IPS-18a (cell line): ENCODE measurements at regions not wholly inside any gene's neighbourhood (a gene's known extent, or its start where the extent isn't known, plus 50 kb on each side); places are given as distances from the start of the nearest gene placed in this dataset.

ENCODE experiments used
- H3K27ac ChIP-seq: one replicate; pipeline ENCODE4 v1.5.1; 2013; ENCODE audit warnings: low read length
- H3K27me3 ChIP-seq: one replicate; pipeline ENCODE4 v1.6.1; 2013; ENCODE audit warnings: mild to moderate bottlenecking, low read length; ENCODE audit not compliant: control insufficient read depth, insufficient read depth
- H3K36me3 ChIP-seq: one replicate; pipeline ENCODE4 v1.6.1; 2013; ENCODE audit warnings: low read depth, low read length; ENCODE audit not compliant: control insufficient read depth
- H3K4me1 ChIP-seq: one replicate; pipeline ENCODE4 v1.6.1; 2013; ENCODE audit warnings: low read depth, low read length; ENCODE audit not compliant: control insufficient read depth
- H3K4me3 ChIP-seq: one replicate; pipeline ENCODE4 v1.5.1; 2013; ENCODE audit warnings: low read length
- H3K9ac ChIP-seq: one replicate; pipeline ENCODE4 v1.6.1; 2013; ENCODE audit warnings: mild to moderate bottlenecking, low read length, moderate library complexity
- H3K9me3 ChIP-seq: one replicate; pipeline ENCODE4 v1.6.1; 2013; ENCODE audit warnings: low read depth, low read length; ENCODE audit not compliant: control insufficient read depth

DNA sequence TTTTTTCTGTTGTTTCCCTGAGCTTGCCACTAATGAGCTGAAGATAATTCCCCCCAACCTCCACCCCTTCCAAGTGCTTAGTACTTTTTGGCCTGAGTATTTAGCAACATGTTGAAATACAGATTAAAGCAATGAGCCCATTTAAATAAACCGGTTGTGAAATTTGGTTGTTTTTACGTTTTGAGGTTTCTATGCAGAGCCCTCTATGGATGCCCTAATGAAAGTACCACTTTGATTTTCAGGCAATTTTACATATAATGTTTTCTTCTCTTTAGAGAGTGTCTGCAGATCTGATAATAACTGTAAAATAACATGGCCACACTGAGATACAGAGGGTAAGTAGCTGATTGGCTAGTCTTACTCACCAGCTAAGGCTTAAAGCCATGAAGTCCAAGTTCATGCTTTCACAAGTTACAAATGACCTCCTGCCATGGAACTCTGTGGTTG, 139.4 kb upstream of the SLC7A14 start:
- Histone ChIP-seq H3K27ac (no peak overlapping the region), H3K27me3 (no peaks in the 10 kb centered on the region), H3K4me1 (no peaks in the 10 kb centered on the region), H3K9ac (no peak overlapping the region), H3K9me3 (no peaks in the 10 kb centered on the region), H3K4me3 (no peak overlapping the region), H3K36me3 (no peaks in the 10 kb centered on the region)

DNA sequence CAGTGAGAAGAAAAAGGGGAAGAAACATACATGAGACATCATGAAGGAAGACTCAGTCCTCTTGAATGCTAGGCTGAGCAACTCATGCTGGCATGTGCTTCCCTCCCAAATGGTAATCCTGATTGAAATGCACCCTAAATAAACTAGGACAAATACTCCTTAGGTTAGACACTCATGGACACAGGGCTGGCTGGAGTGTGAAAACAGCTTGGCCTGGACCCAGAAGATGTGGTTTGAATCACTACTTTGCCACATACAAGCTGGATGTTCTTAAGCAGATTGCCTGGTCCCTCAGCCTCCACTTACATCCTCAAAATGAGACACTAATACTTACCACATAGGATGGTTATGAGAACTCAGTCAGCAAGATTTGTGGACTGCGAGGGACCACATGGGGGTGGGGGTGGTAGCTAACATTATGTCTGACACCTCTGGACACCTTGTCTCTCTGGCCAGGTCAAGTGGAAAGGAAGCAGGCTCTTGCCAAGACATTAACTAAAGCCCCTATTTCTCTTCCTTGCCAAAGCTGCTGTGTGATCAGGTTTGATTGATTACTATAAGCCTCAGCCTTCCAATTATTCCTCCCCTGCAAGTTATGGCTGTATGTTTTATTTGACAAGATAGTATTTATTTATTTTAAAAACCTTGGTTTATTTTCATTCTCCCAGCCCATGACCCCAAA, 138.9 kb upstream of the SLC7A14 start:
- Histone ChIP-seq H3K36me3 (no peaks in the 10 kb centered on the region), H3K27me3 (no peaks in the 10 kb centered on the region), H3K9me3 (no peaks in the 10 kb centered on the region), H3K4me3 (no peak overlapping the region), H3K4me1 (no peaks in the 10 kb centered on the region), H3K9ac (no peak overlapping the region), H3K27ac (no peak overlapping the region)

- Histone ChIP-seq H3K4me3 (no peak overlapping the region), H3K9me3 (no peaks in the 10 kb centered on the region), H3K9ac (no peak overlapping the region), H3K27ac (no peak overlapping the region), H3K27me3 (no peaks in the 10 kb centered on the region), H3K4me1 (no peaks in the 10 kb centered on the region), H3K36me3 (no peaks in the 10 kb centered on the region)
These were observed 137.4 kb upstream of the SLC7A14 start for GRCh38 chr3:170723241-170723640.

DNA sequence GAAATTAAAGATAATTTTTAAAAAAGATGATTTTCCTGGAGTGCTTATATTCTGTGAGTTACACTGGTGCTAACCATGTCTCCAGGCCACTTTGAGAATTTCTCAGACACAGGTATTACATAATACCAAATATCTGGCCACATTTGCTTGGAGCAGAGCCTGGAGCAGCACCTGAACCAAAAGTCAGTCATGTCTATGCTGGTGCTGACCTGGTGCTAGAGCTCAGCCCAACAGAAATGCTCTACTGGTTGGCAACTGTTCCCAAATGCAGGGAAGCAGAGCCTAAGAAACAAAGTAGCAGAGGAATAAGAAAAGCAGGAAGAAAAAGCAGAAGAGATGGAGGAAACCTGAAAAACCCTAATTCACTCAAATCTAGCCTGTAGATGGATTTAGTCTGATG, 135.7 kb upstream of the SLC7A14 start:
- Histone ChIP-seq H3K27ac (no peak overlapping the region), H3K36me3 (no peaks in the 10 kb centered on the region), H3K4me1 (no peaks in the 10 kb centered on the region), H3K4me3 (no peak overlapping the region), H3K9me3 (no peaks in the 10 kb centered on the region), H3K9ac (no peak overlapping the region), H3K27me3 (no peaks in the 10 kb centered on the region)

GRCh38 chr3:170719300-170719699, 133.4 kb upstream of the SLC7A14 start:
- no peaks in the 10 kb centered on the region for H3K4me1 ChIP-seq
- H3K9ac ChIP-seq = no peak overlapping the region
- H3K27me3 ChIP-seq = no peaks in the 10 kb centered on the region
- H3K27ac ChIP-seq = no peak overlapping the region
- H3K9me3 ChIP-seq = no peaks in the 10 kb centered on the region
- no peaks in the 10 kb centered on the region for H3K36me3 ChIP-seq
- no peak overlapping the region for H3K4me3 ChIP-seq

DNA sequence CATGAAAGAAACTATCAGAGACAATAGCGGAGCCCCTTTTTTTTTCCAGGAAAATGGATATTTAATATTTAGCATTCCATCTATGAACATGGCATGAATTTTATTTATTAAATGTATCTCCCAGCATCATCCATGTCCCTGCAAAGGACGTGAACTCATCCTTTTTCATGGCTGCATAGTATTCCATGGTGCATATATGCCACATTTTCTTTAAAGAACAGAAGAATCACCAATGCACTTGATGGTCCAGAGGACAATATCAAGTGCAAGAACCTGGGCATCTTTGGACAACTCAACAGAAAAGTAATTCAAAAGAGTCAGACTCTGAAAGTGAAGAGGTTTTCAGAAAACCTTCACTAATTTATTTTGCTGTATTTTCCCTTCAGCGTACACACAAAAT, 133.0 kb upstream of the SLC7A14 start:
- Histone ChIP-seq H3K27ac (no peak overlapping the region), H3K4me1 (no peaks in the 10 kb centered on the region), H3K27me3 (no peaks in the 10 kb centered on the region), H3K9ac (no peak overlapping the region), H3K9me3 (no peaks in the 10 kb centered on the region), H3K4me3 (no peak overlapping the region), H3K36me3 (no peaks in the 10 kb centered on the region)

DNA sequence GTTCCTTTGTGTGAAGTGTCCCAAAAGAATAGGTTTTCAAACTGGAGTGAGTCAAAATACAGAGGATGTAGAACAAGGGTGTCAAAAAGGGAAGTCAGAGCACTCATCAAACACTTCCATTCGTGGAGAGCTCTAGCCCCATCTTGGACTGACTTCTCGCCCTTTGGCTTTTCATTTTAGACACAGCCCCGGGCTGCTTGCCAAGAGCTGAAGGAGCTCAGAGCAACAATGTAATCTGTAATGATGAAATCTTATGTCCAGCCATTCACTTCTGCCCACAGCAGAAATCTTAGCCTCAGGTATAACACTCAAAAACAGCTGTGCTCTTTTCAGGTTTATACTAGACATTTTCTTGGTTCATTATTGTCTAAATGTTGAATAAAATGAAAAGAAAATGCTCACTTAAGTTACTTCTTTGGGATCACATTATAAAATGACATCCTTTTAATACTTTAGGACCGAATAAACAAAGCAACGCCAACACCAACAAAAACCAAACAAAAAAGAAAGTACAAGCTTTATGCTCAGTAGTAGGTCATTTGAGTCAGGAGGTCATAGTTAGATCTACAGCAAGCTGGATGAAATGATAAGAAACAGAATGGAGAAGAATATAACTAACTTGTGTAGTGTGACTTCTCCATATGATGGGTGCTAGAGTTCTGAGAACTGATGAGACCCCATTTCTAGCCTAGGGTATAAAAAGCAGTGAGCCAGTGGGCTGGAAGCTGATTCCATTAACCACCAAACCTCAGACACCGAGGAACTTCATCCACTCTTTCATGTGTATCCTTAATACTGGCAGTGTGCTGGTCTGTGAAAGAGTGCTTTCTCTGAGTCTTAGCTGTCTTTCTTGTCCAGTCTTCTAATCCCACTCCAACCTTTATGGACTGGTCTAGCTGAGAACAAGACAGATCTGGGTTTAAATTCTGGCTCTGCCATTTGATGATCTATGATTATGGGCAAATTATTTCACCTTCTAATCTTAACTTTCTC, 131.8 kb upstream of the SLC7A14 start:
- no peak overlapping the region for H3K9ac ChIP-seq
- H3K9me3 ChIP-seq = no peaks in the 10 kb centered on the region
- no peak overlapping the region for H3K27ac ChIP-seq
- H3K4me1 ChIP-seq = no peaks in the 10 kb centered on the region
- H3K36me3 ChIP-seq = no peaks in the 10 kb centered on the region
- H3K27me3 ChIP-seq = no peaks in the 10 kb centered on the region
- no peak overlapping the region for H3K4me3 ChIP-seq

DNA sequence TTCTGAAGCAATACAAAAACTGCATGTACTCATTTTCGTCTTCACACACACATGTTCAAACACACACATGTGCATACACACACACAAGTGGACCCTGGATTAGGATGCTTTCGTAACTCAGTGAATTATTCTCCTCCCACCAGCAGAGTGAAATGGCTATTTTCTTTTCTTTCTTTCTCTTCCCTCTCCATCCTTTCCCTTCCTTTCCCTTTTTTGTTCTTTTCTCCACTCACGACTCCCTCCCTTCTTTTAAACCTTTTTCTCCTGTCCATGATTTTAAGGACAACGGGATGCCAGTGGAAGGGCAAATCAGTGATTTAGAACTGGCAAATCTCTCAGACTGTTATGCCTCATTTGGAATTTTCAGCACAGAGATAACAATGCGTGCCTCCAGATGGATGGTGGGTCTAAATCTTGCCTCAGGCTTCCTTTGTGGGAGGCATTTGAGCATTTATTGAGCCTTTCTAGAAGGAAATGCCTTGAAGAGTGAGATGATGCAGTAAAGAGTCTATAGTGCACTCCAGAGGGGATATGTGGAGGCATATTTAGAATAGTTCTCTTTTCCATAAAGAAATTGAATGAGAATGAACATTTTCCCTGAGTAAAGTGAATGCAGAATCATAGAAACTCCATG, 130.4 kb upstream of the SLC7A14 start:
- no peaks in the 10 kb centered on the region for H3K9me3 ChIP-seq
- no peaks in the 10 kb centered on the region for H3K27me3 ChIP-seq
- H3K4me3 ChIP-seq = no peak overlapping the region
- H3K27ac ChIP-seq = no peak overlapping the region
- no peaks in the 10 kb centered on the region for H3K36me3 ChIP-seq
- no peaks in the 10 kb centered on the region for H3K4me1 ChIP-seq
- H3K9ac ChIP-seq = no peak overlapping the region

DNA sequence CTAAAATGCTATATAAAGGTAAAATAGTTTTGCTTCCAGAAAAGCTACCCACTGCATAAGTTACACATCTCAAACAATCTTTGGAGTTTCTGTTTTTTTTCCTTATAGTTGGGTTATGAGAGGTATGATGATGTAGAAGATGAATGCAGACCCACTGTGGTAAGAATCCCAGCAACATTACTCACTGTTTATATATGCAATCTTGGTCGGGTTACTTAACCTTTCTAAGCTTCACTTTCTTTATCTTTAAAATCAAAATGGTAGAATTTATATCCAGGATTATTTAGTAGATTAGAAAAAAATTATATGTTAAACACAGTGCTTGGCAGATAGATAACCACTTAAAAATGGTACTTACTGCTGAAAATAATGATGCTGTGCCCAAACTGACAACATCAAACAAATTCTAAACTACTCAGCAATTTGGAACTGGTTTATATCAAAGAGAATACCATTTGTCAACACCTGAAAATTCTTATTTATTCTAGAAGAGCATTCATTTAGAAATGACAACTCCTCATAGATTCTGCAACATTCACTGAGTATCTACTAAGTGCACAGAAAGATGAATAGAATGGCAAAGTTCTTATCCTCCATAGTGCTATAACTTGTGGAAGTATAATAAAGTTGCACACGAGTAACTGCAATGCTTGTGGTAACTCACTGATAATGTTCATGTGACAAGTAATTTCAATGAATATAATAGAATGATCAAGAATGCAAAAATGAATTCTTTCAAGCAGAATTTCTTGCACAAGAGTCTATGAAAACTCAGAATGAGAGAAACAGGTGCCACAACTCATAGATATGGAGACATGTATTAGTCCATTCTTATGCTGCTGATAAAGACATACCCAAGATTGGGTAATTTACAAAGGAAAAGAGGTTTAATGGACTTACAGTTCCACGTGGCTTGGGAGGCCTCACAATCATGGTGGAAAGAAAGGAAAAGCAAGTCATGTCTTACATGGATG, 129.0 kb upstream of the SLC7A14 start:
- no peak overlapping the region for H3K4me3 ChIP-seq
- H3K27ac ChIP-seq = no peak overlapping the region
- no peaks in the 10 kb centered on the region for H3K27me3 ChIP-seq

GRCh38 chr3:170714122-170714521, 128.2 kb upstream of the SLC7A14 start:
- no peak overlapping the region for H3K27ac ChIP-seq
- H3K4me3 ChIP-seq = no peak overlapping the region
- no peaks in the 10 kb centered on the region for H3K4me1 ChIP-seq
- H3K9ac ChIP-seq = no peak overlapping the region
- H3K36me3 ChIP-seq = no peaks in the 10 kb centered on the region
- peaks cover 3% of the 10 kb centered on the region for H3K9me3 ChIP-seq
- no peaks in the 10 kb centered on the region for H3K27me3 ChIP-seq

More for the DNA sequence above, 129.0 kb upstream of the SLC7A14 start:
- Histone ChIP-seq H3K9ac (no peak overlapping the region), H3K9me3 (peaks cover 2% of the 10 kb centered on the region), H3K36me3 (no peaks in the 10 kb centered on the region), H3K4me1 (no peaks in the 10 kb centered on the region)
